Peyer's patch (tissue), 4 donors: ENCODE measurements at regions not wholly inside any gene's neighbourhood (a gene's known extent, or its start where the extent isn't known, plus 50 kb on each side); places are given as distances from the start of the nearest gene placed in this dataset.

Experiments
- DNase-seq, 3 donors: peaks; one replicate each; pipeline ENCODE4 v3.0.0-alpha.2; 2017 to 2019
- H3K27ac ChIP-seq, 4 donors: fragments of 200-600 bp; sonication (generic); one replicate each; pipeline ENCODE4 v1.5.1; 2016 to 2019
- H3K27me3 ChIP-seq, 2 donors: fragments of 200-600 bp; sonication (generic); one replicate each; pipeline ENCODE4 v1.5.1; 2019
- H3K36me3 ChIP-seq, 3 donors: fragments of 200-600 bp; sonication (generic); one replicate each; pipeline ENCODE4 v1.5.1; 2016 to 2019
- H3K4me1 ChIP-seq, 4 donors: fragments of 200-600 bp; sonication (generic); one replicate each; pipeline ENCODE4 v1.5.1; 2016 to 2019
- H3K4me3 ChIP-seq, 4 donors: fragments of 200-600 bp; sonication (generic); 1 replicate in 3 of 4; 2 replicates in 1 of 4; pipeline ENCODE4 v1.5.1; 2016 to 2019; ENCODE audit warnings: mild to moderate bottlenecking in 1 of 4
- H3K9me3 ChIP-seq, 4 donors: fragments of 200-600 bp; sonication (generic); one replicate each; pipeline ENCODE4 v1.5.1; 2016 to 2019; ENCODE audit warnings: mild to moderate bottlenecking in 1 of 4
- CTCF ChIP-seq, 6 experiments: fragments of 450-650 bp in 4 of 6; fragments of 200-600 bp in 2 of 6; sonication (generic) in 1 of 6; IDR thresholded peaks; one replicate each; pipeline ENCODE4 v1.5.1; 2017 to 2019; ENCODE audit warnings: antibody characterized with exemption in 6 of 6, mild to moderate bottlenecking in 3 of 6, moderate library complexity in 1 of 6
- POLR2A ChIP-seq, 2 donors: fragments of 450-650 bp; IDR thresholded peaks; one replicate each; pipeline ENCODE4 v1.5.1; 2017; ENCODE audit warnings: antibody characterized with exemption in 2 of 2, mild to moderate bottlenecking in 2 of 2, moderate library complexity in 2 of 2

GRCh38 chr5:110062246-110062645 is 372.5 kb downstream of the MAN2A1 start:
- Histone ChIP-seq H3K36me3 (no peaks in the 10 kb centered on the region), H3K4me3 (no peak overlapping the region), H3K9me3 (no peaks in the 10 kb centered on the region), H3K4me1 (no peaks in the 10 kb centered on the region), H3K27ac (no peak overlapping the region), H3K27me3 (no peaks in the 10 kb centered on the region)
- TF ChIP-seq CTCF (IDR thresholded peaks at IDR 0.05) (no peak), POLR2A (IDR thresholded peaks at IDR 0.05) (no peak)
- no peak for DNase-seq

GRCh38 chr5:110063640-110064602 is 374.2 kb downstream of the MAN2A1 start:
- no peak overlapping the region for H3K27ac ChIP-seq
- no peaks in the 10 kb centered on the region for H3K4me1 ChIP-seq
- DNase-seq: no peak
- no peaks in the 10 kb centered on the region for H3K9me3 ChIP-seq
- H3K36me3 ChIP-seq: no peaks in the 10 kb centered on the region
- no peak for TF ChIP-seq CTCF (IDR thresholded peaks at IDR 0.05)
- TF ChIP-seq POLR2A (IDR thresholded peaks at IDR 0.05): no peak
- H3K27me3 ChIP-seq: no peaks in the 10 kb centered on the region
- no peak overlapping the region for H3K4me3 ChIP-seq

- DNase-seq: no peak
- no peaks in the 10 kb centered on the region for H3K27me3 ChIP-seq
- no peaks in the 10 kb centered on the region for H3K4me1 ChIP-seq
- H3K9me3 ChIP-seq: no peaks in the 10 kb centered on the region
- no peak overlapping the region for H3K27ac ChIP-seq
- no peaks in the 10 kb centered on the region for H3K36me3 ChIP-seq
- TF ChIP-seq POLR2A (IDR thresholded peaks at IDR 0.05) (no peak), CTCF (IDR thresholded peaks at IDR 0.05) (no peak)
- H3K4me3 ChIP-seq: no peak overlapping the region
Observed at GRCh38 chr5:110064603-110065268, 375.0 kb downstream of the MAN2A1 start.

GRCh38 chr5:110070836-110071235 is 381.1 kb downstream of the MAN2A1 start:
- H3K4me1 ChIP-seq: no peaks in the 10 kb centered on the region
- no peak overlapping the region for H3K27ac ChIP-seq
- no peaks in the 10 kb centered on the region for H3K27me3 ChIP-seq
- no peaks in the 10 kb centered on the region for H3K36me3 ChIP-seq
- no peak overlapping the region for H3K4me3 ChIP-seq
- peaks cover 0 to 8% (median 0%) of the 10 kb centered on the region in 4 donors for H3K9me3 ChIP-seq
- no peak for DNase-seq
- TF ChIP-seq CTCF (IDR thresholded peaks at IDR 0.05) (no peak), POLR2A (IDR thresholded peaks at IDR 0.05) (no peak)

- no peak overlapping the region for H3K4me3 ChIP-seq
- peaks cover 0 to 8% (median 0%) of the 10 kb centered on the region in 4 donors for H3K9me3 ChIP-seq
- H3K27ac ChIP-seq: no peak overlapping the region
- no peak for TF ChIP-seq CTCF (IDR thresholded peaks at IDR 0.05)
- no peak for TF ChIP-seq POLR2A (IDR thresholded peaks at IDR 0.05)
- no peaks in the 10 kb centered on the region for H3K27me3 ChIP-seq
- DNase-seq: no peak
- H3K4me1 ChIP-seq: no peaks in the 10 kb centered on the region
- H3K36me3 ChIP-seq: no peaks in the 10 kb centered on the region
Observed at GRCh38 chr5:110072651-110073050, 382.9 kb downstream of the MAN2A1 start.
